GM18502 (cell line): ENCODE measurements at regions not wholly inside any gene's neighbourhood (a gene's known extent, or its start where the extent isn't known, plus 50 kb on each side); places are given as distances from the start of the nearest gene placed in this dataset.

Experiments used
- ATAC-seq: cut with Tn5 transposase; IDR thresholded peaks from one replicate; pipeline ENCODE4 v1.9.1; 2021; ENCODE audit warnings: mild to moderate bottlenecking; ENCODE audit not compliant: unreplicated experiment, poor library complexity

- ATAC-seq, result no peak
These were observed 315.9 kb upstream of the SEMA3A start for GRCh38 chr7:84510505-84510904.

- no peak for ATAC-seq
These were observed 314.9 kb upstream of the SEMA3A start for GRCh38 chr7:84509522-84509921.

DNA sequence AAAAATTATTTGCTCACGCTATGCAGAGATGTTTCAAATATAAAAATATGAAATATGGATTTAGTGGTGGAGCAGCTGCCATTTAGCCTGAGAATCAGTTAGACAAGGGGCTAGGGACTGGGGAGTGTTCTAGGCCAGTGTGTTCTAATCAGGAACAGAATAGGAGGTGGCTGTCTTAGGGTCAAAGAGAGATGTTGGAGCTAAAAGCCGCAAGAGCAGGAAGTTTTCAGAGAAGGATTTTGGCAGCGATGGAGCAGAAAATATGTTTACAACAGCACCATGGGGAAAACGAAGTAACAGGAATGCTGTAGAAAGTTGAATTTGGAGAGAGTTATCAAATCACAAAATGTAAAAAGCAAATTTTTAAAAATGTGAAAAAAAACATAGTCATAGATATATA, 314.0 kb upstream of the SEMA3A start:
- ATAC-seq, result no peak

- ATAC-seq, result no peak
These were observed 312.9 kb upstream of the SEMA3A start for GRCh38 chr7:84507529-84507928.

GRCh38 chr7:84506151-84506550, 311.6 kb upstream of the SEMA3A start:
- no peak for ATAC-seq

DNA sequence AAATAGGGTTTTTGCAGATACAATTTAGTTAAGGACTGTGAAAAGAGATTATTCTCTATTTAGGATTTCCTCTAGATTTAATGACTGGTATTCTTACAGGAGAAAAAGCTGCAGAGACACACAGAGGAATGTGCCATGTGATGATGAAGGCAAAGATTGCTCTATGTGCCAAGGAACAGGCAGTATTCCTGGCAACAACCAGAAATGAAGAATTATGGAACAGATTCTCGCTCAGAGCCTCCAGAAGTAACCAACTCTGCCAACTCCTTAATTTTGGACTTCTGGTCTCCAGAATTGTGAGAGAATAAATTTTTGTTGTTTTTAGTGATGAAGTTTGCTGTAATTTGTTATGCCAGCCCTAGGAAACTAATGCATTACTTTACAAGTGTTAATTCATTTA, 307.6 kb upstream of the SEMA3A start:
- no peak for ATAC-seq

DNA sequence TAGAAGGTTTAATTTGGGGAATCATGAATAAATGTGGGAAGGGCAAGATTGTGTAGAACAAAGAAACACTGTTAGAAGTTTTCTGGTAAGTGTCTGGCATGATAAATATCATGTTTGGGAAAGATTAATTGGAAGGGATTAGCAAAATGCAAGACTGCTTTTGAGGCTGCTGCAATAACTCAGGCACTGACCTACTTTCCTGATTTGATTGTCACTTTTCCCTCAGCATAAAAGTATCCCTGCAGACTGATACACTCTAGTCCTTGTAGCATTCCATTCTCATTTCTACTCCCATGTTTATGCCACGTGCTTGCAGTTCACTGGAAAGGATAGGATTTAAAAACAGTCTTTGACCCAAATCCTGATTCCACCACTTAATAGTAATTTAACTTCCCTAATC, 303.3 kb upstream of the SEMA3A start:
- no peak for ATAC-seq

- ATAC-seq, result no peak
These were observed 300.5 kb upstream of the SEMA3A start for GRCh38 chr7:84495128-84495527.

DNA sequence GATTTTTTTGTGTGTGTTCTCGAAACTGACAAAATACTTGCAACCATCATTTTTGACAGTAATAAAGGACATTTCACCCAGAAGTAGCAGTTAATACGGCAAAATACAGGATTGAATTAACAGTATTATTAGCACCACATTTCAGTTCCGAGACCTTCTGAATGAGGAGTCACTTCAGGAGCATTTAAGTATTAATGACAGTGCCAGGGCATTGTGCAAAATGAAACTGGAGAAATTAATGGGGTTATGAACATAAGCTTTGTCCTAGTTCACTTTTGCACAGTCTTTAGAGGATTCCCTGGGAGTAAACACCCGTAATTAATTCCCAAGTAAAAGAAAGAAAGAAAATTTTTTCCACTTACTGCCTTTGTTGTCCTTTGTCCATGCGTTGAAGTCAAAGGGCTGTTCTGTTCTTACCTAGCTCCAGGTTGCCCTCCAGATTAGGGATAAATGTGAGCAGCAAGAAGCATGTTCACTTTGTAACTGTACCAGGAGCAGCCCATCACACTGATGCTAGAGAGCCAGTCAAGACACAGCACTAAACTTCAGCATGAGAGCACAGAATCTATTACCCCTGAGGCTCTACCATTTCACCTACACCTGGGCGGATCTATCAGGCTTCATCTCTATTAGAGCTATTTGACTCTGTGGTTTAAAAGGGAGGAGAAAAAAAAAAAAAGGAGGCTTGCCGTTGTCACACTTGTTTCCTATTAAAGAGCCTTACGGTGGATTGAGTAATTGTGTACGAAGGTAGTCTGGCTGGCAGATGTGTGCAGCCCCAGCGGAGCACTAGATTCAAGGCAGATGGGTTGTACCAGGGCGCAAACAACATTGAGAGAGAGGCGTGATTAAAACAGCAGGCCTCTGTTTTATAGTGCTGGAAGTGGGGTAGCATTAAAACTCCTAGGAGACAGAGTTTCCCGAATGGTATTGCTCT, 297.8 kb upstream of the SEMA3A start:
- ATAC-seq, result no peak

DNA sequence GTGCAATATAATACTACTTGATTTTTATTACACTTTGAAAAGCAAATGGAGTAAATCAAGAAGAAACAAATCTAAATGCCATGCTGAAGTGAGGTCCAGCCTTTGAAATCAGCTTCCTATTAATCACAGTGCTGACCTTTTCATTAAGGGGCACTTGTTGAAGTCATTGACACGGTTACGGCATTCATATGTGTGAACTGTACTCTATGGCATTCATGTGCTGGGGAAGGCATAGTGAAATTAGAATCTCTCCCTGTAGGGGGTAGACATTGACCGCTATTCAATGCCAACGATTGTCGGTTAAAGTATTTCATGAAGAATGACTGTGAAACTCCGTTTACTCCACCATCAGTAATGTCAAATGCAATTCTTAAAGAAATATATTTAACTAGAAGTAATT, 296.1 kb upstream of the SEMA3A start:
- no peak for ATAC-seq

DNA sequence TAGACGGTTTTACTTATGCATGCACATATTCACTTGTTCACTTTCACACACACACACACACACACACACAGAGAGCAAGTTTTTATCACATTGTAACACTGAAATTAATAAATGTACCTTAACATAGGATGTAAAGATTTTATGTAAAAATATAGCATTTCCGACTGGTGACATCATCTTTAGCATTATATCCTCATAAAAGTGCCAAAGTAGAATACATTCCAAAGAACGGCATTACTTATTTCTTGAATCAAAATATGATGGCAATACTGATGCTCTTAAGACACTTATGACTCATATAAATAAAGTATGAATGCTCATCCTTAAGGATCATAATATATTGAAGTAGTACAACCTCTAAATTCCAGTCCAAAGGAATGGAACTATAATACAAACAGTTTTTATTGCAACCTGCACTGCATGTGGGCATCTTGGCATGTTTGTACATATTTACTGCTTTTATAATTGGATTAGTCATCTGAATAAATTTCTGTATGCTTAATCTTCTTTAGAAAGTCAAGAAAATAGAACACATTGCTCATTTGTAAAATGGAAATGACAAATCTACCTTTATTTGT, 290.0 kb upstream of the SEMA3A start:
- no peak for ATAC-seq

DNA sequence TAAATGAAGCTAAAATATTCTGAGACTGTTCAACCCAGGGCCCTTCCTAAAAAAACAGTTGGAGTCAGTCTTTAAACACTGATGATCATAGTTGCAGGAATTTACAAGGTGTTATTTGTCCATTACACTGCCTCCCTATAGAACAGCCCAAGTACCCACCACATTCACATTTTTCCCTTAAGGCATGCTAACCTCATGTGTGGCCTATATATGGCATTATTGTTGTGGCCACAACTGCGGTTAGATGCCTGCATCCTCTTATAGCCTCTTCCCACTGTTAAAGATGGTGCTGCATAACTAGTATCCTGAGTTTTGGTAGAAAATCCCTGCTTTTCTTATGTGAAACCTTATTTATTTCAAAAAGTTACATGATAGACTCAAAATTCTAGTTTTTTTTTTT, 287.9 kb upstream of the SEMA3A start:
- ATAC-seq, result no peak

GRCh38 chr7:84479059-84479458, 284.5 kb upstream of the SEMA3A start:
- ATAC-seq, result no peak

GRCh38 chr7:84477786-84478478, 283.3 kb upstream of the SEMA3A start:
- ATAC-seq, result no peak

DNA sequence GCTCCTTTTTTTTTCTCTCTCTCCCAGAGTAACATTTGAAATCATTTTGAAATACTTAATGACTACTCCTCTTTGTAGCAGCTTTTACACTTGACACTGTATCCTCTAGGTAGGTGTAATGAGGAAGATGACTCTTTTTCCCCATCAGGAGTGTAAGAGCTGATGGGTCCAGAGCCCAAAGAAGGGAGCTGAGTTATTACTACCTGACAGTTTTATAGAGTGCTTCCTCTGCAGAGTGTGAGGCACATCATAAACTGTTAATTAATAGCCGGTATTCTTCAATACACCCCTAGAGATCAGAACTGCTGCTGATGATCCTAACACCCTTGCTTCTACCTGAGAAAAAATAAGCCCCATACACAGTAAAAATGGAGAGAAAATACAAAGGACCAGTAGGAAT, 279.8 kb upstream of the SEMA3A start:
- ATAC-seq, result no peak

DNA sequence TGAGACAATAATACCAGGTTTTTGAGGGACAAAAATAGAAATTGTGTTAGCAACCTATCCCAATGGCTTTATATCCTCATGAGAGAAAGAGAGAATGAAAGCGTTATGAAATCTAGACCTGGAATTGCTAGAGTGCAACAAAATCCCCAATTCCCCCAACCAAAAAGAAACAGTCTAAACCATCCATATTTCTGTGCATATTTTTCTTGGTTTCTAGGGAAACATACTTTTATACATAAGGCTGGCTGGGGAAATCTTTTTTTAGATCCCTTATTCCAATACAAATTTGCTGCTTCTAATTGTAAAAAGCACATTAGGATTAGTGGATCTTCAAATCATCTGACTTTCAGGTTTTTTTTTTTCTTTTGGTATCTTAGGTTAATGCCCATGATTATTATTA, 277.0 kb upstream of the SEMA3A start:
- ATAC-seq, result no peak

- no peak for ATAC-seq
These were observed 274.4 kb upstream of the SEMA3A start for GRCh38 chr7:84469034-84469433.

GRCh38 chr7:84462259-84462658, 267.7 kb upstream of the SEMA3A start:
- no peak for ATAC-seq

DNA sequence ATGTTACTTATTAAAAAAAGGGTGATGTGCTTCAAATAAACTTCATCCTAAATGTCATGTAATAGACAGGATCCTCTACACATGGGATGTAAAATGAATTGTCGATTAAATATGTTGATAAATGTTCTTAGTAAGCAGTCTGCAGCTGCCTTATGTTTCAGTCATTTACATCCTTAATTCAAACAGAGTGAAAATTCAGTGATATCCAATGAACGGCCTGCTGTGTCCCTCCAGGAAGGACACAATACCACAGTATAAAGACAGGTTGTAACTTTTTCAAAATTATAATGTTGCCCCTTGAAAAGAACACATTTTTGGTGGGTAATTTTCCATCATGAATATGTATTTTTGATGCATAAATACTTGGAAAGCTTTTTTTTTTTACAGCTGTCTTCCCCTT, 266.5 kb upstream of the SEMA3A start:
- no peak for ATAC-seq

GRCh38 chr7:84455788-84456187, 261.2 kb upstream of the SEMA3A start:
- ATAC-seq, result no peak

DNA sequence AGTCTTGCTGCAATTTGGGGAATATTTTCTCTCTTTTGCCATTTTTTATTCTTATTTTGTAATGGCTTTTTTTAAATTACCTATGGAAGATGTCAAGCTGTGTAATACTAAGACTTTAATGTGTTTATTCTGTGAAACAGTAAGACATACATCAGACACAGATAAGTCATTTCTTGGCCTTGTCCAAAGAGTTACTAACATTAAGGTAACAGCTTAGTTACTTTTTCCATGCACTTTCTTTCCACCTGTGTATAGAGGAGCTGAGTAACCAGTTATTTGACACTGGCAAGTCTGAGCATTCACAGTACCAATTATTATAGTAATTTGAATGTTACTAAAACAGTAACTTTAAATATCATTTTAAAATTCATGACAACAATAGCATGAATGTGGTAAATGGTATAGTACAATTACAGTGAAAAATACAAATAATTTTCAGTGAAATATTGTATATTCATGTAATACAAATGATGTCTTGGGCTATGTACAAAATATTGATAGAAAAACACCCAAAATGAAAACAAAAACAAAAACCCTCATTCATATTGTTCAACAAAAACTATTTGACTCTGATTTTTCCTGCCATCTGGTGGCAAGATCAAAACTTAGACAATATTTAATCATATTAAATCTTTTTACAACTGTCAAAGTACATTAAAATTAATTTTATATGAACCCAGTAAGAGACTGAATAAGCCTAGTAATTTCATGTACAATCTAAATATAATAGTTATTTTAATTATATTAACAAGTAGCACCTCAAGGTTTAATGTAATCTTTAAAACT, 259.8 kb upstream of the SEMA3A start:
- ATAC-seq, result no peak
